Iris pigment epithelial cell (primary cell): ENCODE measurements at regions not wholly inside any gene's neighbourhood (a gene's known extent, or its start where the extent isn't known, plus 50 kb on each side); places are given as distances from the start of the nearest gene placed in this dataset.
A peak's percentile ranks its signal among the peaks of the same experiment; 100 is the strongest.

Source experiments
- DNase-seq: peaks from one replicate; pipeline ENCODE4 v3.0.0-alpha.2; 2011; ENCODE audit warnings: low read depth

- DNase-seq = peak; percentile 42
These were observed 532.6 kb upstream of the JARID2 start for GRCh38 chr6:14713008-14713960.

- no peak for DNase-seq
These were observed 531.8 kb upstream of the JARID2 start for GRCh38 chr6:14713966-14714631.

- DNase-seq = no peak
These were observed 530.8 kb upstream of the JARID2 start for GRCh38 chr6:14715076-14715475.

GRCh38 chr6:14716499-14717146, 529.2 kb upstream of the JARID2 start:
- DNase-seq = no peak

- no peak for DNase-seq
These were observed 528.6 kb upstream of the JARID2 start for GRCh38 chr6:14717307-14717706.

- no peak for DNase-seq
These were observed 527.0 kb upstream of the JARID2 start for GRCh38 chr6:14718861-14719260.

GRCh38 chr6:14719270-14719669, 526.6 kb upstream of the JARID2 start:
- no peak for DNase-seq

GRCh38 chr6:14720411-14721102, 525.3 kb upstream of the JARID2 start:
- DNase-seq = no peak

- peak; percentile 51 for DNase-seq
These were observed 524.6 kb upstream of the JARID2 start for GRCh38 chr6:14721103-14721758.

GRCh38 chr6:14722001-14722562, 523.8 kb upstream of the JARID2 start:
- DNase-seq = no peak

- DNase-seq = no peak
These were observed 523.2 kb upstream of the JARID2 start for GRCh38 chr6:14722704-14723103.

GRCh38 chr6:14723535-14724086, 522.3 kb upstream of the JARID2 start:
- DNase-seq = no peak

- DNase-seq = no peak
These were observed 521.3 kb upstream of the JARID2 start for GRCh38 chr6:14724549-14724948.

- DNase-seq = no peak
These were observed 518.9 kb upstream of the JARID2 start for GRCh38 chr6:14726816-14727493.

GRCh38 chr6:14727494-14728395, 518.1 kb upstream of the JARID2 start:
- no peak for DNase-seq

GRCh38 chr6:14728396-14729024, 517.4 kb upstream of the JARID2 start:
- DNase-seq = peak; percentile 76

GRCh38 chr6:14729129-14729871, 516.6 kb upstream of the JARID2 start:
- no peak for DNase-seq

- no peak for DNase-seq
These were observed 515.2 kb upstream of the JARID2 start for GRCh38 chr6:14730654-14731053.
